ENCODE measurements at regions not wholly inside any gene's neighbourhood (a gene's known extent, or its start where the extent isn't known, plus 50 kb on each side); places are given as distances from the start of the nearest gene placed in this dataset.

DNA sequence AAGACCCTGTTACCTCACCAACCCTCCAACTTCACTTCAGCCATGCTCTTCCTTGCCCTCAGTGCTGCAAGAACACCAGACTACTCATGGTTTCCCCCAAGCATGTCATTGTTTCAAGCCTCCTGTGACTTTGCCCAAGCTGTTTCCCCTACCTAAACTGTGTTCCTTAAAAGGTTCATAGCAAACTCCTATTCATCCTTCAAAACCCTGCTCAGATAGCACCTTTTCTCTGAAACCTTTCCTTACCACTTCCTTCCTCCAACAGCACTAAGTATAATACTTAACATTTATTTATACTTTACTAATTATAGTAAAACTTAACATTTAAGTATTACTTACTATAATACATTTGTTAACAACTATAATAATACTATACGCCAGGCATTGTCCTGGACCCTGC, 136.2 kb downstream of the CCT6B start:
- no peak for DNase-seq

DNA sequence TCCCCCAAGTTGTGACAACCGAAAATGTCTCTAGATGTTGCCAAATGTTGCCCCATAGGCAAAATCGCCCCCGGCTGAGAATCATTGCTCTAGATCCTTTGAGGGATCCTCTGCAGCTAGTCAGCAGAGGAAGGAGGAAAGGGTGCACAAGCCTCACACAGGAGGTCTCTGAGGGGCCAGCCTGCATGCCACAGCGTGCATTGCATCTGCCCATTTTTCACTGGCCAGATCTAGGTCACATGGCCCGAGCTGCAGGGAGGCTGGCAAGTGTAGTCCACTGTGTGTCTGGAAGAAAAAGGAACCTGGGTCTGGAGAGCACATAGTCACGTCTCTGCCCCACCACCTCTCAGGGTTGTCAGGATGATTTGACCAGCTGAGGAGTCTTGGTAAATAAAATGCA, 138.2 kb downstream of the CCT6B start:
- no peak for DNase-seq

DNA sequence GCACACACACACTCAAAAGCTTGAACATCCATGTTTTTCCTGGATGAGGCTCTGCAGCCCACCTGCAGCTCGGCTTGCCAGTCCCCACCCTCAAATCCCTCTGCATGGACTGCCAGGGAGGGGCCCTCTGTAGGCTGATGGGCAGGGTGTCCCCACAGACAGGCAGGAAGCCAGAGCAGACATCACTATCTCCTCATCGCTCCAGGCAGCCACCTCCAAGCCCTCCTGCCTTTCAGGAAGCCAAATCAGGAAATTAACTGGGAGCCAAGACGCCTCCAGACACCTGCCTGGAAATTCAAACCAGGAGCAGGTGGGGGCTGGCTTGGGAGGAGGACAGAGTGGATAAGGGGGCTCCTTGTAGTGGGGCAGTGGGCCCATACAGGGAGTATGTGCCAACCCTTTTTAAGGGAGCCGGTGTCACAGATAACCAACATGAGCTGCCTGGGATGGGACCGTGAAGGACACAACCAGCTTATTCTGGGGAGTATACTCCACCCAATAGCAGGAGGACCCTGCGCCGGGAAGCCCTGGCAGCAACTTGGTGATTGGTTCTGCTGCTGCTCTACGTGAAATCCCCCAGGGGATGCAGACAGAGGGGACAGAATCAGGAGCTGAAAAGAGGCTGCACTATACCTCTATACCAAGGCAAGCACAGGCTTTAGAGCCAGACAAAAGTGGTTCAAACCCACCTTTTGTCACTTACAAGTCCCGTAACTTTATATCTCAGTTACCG, 139.1 kb downstream of the CCT6B start:
- DNase-seq = no peak

DNA sequence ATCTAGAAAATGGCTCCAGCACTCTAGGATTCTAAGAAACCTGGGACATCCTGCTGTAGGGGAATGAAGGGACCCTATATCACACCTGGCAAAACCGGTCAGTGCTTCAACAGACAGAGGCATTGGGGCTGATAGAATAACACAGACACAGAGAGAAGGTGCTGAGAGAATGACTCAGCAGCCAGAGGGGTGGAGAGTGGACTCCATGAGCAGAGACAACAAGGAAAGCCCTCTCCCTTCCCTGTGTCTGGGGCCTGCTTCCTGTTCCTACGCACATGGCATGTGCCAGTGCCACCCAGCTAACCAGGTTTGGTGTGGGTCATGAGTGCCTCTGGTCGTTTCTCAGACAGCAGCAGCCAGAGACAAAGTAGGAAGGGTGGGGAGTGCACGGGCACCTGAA, 140.3 kb downstream of the CCT6B start:
- DNase-seq = no peak

DNA sequence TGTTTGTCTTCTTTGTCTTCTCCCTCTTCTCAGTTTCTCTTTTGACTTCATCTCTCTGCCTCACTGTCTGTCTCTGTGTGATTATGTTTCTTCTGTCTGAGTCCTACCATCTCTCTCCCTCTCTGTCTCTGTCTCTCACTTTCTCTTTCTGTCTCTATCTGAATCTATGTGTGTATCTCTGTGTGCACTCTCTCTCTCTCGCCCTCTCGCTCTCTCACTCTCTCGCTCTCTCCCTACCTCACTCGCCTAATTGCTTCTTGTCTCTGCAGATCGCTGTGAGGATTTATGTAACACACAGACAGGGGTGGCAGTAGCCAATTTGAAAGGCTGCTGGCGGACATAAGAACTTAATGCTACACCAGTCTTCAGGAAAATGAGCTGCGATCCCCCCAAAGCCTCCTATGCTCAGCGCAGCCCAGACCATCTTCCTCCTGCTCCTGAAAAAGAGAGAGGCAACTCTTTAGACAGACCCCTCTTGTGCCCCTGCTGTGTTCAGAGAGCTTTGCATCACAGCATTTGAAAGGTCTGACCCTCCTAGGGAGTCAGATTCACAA, 140.9 kb downstream of the CCT6B start:
- no peak for DNase-seq

DNA sequence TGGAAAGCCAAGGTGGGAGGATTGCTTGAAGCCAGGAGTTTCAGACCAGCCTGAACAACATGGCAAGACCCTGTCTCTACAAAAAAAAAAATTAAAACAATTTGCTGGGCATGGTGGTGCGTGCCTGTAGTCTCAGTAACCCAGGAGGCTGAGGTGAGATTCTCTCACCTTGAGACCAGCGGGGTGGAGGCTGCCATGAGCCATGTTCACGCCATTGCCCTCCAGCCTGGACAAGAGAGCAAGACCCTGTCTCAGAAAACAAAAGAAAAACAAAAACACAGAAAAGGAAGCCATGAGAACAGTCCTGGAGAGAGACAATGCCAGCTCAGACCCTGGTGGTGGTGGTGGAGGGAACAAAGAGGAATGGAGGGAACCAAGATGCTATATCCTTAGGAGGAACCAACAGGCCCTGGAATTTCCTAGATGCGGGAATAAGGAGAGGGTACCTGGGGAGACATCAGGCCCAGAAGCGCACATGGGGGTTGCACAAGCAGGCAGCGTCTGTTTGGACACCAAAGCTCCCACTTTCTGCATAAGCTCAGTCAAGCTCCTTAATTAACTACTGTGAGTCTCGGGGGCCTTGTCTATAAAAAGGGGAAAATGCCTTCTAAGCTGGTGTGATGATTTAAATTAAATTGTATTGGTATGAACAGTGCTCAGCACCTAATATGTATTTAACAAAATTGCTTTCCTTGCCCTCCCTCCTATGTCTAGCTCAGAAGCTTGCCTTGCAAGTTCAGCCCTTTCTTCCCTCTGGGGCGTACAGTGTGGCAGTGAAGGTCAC, 143.8 kb downstream of the CCT6B start:
- DNase-seq = no peak

DNA sequence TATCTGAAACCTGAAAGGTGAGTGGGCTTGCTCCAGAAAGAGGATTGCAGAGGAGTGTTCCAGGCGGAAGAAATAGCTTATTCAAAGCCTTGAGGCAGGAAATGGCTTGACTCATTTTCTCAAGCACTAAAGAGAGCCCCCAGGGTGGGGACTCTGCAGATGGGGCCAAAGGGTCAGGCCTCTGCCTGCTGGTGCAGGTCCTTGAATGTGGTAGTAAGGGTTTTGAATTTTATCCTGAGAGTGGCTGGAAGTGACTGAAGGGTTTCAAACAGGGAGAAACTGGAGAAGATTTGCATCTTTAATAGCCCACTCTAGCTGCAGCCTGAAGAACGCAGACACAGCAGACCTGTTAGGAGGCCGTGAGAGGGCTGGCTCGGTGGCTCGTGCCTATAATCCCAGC, 144.4 kb downstream of the CCT6B start:
- DNase-seq = no peak

DNA sequence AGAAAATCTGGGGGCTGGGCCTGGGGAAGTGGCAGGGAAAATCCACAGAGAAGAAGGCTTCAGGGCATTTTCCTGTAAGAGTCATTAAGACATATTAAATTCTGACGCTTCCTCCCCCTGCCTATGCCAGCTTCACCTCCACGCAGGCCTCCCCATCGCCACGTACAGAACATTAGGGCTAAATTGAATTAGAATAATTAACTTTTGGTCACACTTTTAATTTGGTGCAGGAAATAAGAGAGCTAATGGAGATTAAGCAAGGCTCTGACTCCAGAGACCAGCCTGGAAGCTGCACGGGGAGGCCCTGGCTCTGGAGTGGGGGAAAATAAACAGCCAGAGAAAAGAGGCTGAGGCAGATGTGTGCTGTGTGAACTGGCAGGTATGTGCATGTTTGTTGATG, 148.0 kb downstream of the CCT6B start:
- no peak for DNase-seq

DNA sequence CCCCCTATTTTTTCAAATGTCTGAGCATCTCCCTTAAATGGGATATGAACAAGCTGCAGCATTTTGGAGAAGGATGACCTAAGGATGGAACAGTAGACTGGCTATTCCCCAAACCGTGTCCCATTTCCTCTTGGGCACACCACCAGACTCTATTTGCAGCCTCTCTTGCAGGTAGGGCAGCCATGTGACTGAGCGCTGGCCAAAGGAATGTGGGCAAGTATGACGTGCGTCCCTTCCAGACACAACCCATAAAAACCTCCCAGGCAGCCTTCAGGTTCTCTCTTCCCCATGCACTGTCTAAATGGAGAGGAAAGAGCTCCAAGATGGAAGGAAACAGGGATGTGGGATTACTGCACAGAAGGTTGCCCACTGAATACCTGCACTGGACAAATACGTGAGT, 149.7 kb downstream of the CCT6B start:
- DNase-seq = no peak

DNA sequence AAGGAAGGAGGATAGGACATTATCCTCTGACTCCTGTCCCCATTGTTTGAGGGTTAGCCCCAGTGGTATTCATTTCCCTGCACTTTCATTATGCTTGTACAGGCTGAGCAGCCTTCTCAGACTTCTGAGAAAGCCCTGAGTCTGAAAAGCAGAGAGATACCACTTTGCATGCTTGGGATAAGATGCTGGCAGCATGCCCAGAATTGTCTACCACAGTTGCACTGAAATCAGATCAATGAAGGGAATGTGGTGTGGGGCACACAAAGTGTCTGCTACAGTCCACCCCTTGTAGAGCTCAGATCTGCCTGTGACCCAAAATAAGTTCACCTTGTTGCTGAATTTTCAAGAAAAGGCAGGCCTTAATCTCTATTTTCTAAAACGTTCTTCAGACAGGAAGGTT, 160.6 kb downstream of the CCT6B start:
- no peak for DNase-seq

DNA sequence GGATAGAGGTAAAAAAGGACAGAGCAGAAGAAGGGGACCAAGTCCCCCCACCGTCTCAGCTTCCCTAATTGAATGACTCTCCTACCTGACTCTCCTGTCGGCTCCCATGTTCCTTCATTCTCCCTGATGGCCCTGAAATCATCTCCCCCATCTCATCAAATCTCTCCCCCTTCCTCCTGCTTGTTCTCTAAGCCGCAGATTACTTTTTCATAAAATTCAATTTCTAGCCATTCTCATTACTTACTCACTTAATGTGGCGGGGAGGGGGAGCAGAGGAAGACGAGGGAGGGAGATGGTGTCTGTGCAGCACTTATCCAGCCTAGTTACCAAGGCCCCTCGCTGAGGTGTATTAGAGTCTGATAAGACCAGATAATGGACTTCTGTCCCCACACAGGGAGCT, 161.5 kb downstream of the CCT6B start:
- DNase-seq = no peak

DNA sequence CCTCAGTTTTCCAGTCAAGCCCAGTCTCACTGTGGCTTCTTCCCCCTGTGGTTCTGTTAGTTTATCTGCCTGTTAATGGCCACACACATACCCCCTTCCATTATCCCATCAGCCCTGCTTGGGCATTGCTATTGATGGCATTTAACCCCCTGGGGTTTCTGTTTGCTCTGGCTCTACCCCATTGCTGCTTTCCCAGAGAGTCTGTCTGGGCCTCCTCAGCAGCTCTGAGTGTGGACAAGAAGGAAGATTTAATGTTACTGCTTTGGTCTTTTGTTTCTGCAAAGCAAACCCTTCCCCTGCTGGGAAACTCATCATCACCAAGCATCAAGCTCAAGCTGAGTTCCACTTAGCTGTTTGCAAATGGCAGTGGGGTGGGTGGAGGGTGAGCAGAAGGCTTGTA, 162.7 kb downstream of the CCT6B start:
- DNase-seq = no peak

DNA sequence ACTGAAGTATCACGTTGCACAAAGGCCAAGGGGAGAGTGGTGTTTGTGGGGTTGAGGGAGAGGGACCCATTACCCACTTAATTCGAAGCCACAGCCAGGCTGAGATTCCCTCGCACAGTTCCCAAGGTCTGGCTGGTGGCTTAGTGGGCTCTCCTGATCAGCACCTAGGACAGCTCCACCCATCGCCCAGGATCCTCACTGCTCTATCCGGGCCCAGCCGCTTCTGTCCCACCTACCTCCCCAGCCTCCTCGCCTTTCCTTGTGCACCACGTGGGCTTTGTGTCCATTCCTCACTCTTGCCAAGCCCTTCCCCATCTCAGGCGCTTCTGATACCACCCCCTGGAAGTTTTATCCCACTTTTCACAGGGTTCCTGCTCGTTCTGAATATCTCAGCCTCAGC, 163.5 kb downstream of the CCT6B start:
- DNase-seq = peak; percentile 36

DNA sequence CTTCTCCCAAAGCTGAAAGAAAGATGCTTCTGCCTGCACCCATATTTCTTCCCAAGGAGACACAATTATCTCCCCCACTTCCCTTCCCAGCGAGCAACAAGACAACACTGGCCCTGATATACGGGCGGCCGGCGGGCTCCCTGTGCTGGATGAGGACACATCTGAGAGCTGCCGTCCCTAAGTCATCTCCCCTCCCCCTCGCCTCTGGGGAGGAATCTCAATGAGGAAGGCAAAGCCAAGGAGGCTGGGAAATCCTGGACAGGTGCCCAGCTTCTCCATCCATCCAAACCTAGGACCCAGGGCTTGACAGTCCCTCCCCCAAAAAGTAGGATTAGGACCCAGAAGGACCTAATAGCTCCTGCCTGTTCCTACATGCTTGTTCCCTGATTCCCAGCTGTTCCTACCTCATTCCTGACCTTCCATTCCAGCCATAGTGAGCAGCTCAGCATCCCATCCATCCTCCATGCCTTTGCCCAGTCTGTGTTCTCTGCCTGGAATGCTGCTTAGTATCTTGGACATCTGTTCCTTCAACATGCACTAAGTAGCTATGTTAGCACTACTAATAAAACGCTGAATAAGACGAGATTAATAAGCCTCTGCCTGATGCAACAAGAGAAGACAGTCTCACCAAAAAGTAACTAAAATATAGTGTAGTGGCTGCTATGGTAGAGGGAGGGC, 167.9 kb downstream of the CCT6B start:
- DNase-seq = no peak

DNA sequence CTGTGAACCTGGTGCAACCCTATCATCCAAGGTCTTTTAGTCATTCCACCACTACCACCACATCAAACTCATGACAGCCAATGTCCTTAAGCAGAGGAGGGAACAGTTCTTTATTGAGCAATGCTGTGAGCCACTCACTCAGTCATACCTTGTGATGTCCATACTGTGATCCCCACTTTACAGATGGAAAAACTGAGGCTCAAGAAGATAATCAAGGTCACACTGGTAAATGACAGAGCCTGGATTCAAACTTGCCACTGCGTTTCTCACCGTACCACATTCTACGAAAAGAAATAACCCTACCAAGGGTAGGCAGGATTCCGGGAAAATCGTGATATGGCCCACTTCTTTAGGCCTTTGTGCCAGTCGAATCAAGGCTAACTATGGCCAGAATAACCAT, 172.6 kb downstream of the CCT6B start:
- no peak for DNase-seq

DNA sequence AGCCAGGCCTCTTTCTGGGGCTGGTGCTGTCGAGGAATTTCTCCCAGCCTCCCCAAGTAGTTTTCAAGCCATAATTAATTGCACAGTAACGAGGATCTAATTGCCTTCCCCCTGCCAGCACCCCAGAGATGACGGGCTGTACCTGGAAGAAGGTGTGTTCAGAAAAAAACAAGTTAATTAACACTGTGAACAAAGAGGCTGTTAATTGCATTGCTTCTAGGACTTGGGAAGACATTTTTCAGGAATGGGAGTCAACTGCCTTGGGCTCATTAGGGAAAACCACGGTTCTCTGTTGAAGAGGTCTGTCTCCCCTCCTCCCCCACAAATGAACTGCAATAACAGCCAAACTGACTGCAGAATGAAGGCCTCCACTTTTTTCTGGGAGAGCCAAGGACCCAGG, 176.7 kb downstream of the CCT6B start:
- no peak for DNase-seq

DNA sequence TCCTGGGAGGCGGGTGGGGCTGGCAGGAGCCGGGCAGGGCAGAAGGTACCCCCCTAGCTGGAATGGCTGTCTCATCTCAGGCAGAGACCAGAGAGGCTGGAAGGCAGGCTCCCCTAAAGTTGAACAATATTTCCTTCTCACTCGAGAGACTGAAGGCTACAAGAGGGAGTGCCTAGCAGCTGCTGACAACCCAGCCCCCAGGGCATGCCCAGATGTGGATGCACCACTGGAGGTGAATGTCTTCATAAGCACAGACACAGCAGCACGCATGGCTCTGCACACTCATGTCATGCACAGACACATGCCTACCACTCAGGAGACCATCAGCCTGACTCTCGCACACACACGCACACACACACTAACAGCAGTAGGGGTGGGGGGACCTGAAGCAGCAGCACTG, 179.0 kb downstream of the CCT6B start:
- DNase-seq = no peak

DNA sequence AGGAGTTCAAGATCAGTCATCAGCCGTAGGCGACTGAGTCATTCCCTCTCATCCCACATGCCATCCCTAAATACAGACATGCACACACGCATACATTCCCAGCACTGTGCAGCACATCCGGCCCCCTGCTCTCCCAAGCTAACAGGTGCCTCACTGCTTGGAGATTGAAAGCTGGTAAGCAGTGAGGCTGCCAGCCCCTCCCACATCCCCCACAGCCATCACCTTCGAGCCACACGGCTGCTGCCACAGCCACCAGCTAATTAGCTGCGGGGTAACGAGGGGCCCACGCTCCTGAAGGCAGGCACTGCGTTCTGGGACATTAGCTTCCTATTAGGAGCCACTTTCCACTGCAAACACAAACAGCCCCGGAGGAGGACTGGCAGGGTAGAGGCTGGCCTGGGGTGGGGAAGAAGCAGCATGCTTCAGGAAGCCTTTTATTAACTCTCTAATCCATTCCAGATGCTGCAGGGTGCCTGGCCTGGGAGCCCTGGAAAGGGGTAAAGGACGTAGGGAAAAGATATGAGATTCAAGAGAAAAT, 179.6 kb downstream of the CCT6B start:
- peak; percentile 6 for DNase-seq

DNA sequence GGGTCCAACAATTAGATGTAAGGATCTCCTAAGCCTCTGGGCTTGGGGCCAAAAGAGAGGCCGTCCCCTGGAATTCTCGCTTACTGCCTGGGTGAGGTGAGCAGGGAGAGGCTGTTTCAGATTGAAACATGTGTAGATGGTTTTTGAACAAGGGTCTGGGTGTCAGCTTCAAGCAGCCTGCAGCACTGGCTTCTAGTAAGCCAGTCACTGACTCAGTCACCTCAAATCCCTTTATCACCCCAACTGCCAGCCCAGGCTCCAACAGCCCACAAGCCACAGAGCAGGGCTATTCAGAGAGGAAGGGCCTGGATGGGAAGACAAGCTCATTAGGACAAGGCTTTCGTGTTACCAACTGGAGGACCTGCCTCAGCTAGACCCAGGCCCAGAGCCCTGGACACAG, 180.2 kb downstream of the CCT6B start:
- DNase-seq = no peak

DNA sequence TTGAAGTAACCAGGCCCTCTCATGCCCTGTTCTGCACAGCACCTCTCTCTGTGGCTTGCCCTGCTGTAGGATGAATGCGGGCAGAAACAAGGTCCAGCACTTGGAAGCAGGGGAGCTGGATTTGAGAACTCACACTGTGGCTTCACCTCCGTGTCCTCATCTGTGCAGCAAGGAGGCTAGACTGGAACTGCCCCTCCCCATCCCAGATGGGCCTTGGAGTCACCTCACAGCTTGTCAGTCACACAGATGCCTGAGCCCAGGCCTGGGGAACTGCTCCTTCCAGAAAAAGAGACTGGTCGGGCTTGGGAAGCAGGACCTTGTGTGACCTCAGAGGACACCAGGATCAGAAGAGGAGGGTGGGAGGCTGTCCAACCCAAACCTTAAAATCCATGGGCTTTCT, 180.8 kb downstream of the CCT6B start:
- DNase-seq = no peak

DNA sequence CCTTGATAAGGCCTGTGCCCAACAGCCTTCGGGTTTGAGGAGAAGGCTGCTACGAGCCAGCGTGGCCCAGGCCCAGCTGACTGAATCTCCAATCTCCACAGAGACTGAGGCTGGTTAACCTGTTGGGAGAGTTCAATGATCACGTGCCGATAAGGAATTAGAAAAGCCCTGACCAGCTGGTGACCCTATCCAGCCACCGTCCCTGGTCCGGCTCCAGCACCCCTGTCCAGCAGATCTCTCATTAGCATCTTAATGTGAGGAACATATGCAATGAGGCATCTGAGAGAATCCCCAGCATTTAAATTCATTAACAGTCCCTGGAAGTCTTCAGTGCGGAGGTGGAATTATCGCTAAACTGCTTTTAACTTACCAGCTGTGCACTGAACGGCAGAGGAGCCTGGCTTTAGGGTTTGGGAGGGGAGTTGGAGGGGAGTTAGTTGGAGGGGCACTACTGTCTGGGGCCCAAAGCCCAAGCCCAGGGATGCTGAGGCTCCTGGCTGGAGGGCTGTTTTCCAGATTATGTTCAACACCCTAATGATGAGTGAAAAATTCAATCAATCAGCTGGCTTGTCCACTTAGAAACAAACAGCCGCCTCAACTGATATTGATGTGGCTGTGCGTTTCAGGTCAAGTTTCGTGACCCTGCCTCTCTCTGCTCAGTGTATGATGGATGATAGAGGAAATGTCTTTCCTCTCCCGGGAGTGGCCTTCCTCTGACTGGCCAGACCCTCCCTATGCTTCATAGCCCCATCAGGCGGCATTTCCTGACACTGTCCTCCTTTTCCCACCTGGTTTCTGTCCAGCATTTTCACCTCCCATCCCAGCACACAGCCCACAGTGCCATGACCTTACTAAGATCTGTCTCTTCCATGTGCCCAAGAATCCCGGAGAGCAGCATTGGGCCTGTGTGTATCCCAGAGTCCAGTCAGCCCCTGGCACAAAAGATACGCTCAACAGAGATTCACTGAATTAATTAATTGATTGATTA, 184.5 kb downstream of the CCT6B start:
- no peak for DNase-seq

DNA sequence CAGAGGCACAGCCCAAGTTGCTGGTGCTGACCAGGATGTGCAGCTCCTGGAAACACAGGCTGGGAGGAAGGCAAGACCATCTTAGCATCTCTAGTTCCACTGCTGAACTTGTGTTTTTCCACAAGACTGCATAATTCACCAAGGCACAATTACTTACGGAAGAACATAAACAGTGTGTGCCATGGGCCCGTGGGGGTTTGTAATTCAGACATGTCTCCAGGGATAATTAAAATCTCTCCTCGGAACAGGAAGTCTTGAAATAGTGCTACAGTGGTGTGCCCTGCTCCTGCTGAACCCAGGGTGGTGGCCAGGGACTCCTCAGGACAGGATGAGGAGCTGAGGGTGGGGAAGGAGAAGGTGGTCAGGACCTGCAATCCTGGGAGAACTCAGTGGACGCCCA, 188.2 kb downstream of the CCT6B start:
- DNase-seq = no peak
